GM18907 (cell line): ENCODE measurements at regions not wholly inside any gene's neighbourhood (a gene's known extent, or its start where the extent isn't known, plus 50 kb on each side); places are given as distances from the start of the nearest gene placed in this dataset.
"Not testable (repeated sequence)": the region's sequence is repeated elsewhere in the genome, so short reads cannot be mapped to it uniquely, and the experiment has no call there.

Experiments
- ATAC-seq: cut with Tn5 transposase; IDR thresholded peaks from one replicate; pipeline ENCODE4 v1.9.1; 2021; ENCODE audit warnings: mild to moderate bottlenecking, moderate library complexity; ENCODE audit not compliant: unreplicated experiment

- no peak for ATAC-seq
These were observed 252.2 kb downstream of the ERMARD start for GRCh38 chr6:170003451-170004160.

- ATAC-seq = no peak
These were observed 251.6 kb downstream of the ERMARD start for GRCh38 chr6:170003027-170003426.

GRCh38 chr6:170001782-170002181, 250.4 kb downstream of the ERMARD start:
- ATAC-seq = not testable (repeated sequence)

GRCh38 chr6:170000071-170000843, 248.8 kb downstream of the ERMARD start:
- ATAC-seq = no peak

- ATAC-seq = no peak
These were observed 247.9 kb downstream of the ERMARD start for GRCh38 chr6:169999367-169999766.

GRCh38 chr6:169998457-169998856, 247.0 kb downstream of the ERMARD start:
- ATAC-seq = no peak

GRCh38 chr6:169997930-169998218, 246.5 kb downstream of the ERMARD start:
- ATAC-seq = no peak

GRCh38 chr6:169997187-169997929, 245.9 kb downstream of the ERMARD start:
- no peak for ATAC-seq

- no peak for ATAC-seq
These were observed 245.1 kb downstream of the ERMARD start for GRCh38 chr6:169996378-169997051.

GRCh38 chr6:169994739-169995138, 243.3 kb downstream of the ERMARD start:
- no peak for ATAC-seq

GRCh38 chr6:169993861-169994481, 242.5 kb downstream of the ERMARD start:
- no peak for ATAC-seq

GRCh38 chr6:169991913-169992312, 240.5 kb downstream of the ERMARD start:
- no peak for ATAC-seq

- no peak for ATAC-seq
These were observed 239.6 kb downstream of the ERMARD start for GRCh38 chr6:169991031-169991390.

GRCh38 chr6:169990095-169991030, 238.9 kb downstream of the ERMARD start:
- no peak for ATAC-seq

- no peak for ATAC-seq
These were observed 238.2 kb downstream of the ERMARD start for GRCh38 chr6:169989594-169989993.

- ATAC-seq = no peak
These were observed 237.5 kb downstream of the ERMARD start for GRCh38 chr6:169988769-169989550.

- ATAC-seq = no peak
These were observed 235.6 kb downstream of the ERMARD start for GRCh38 chr6:169986848-169987498.

- no peak for ATAC-seq
These were observed 234.9 kb downstream of the ERMARD start for GRCh38 chr6:169986171-169986847.
